SK-N-SH (cell line): ENCODE measurements at regions not wholly inside any gene's neighbourhood (a gene's known extent, or its start where the extent isn't known, plus 50 kb on each side); places are given as distances from the start of the nearest gene placed in this dataset.
"Not testable (repeated sequence)": the region's sequence is repeated elsewhere in the genome, so short reads cannot be mapped to it uniquely, and the experiment has no call there.

Experiments
- CTCF ChIA-PET: fragments of 300-600, 350-600 bp; formaldehyde crosslinking; extraction: SDS; loops from one replicate; lab custom pipeline; 2021; lab: Yijun Ruan, JAX
- POLR2A ChIA-PET: fragments of 350-600 bp; sonication (Branson Sonifier 250); formaldehyde crosslinking; extraction: SDS; loops from one replicate; lab custom pipeline; 2020; ENCODE audit warnings: antibody characterized with exemption, inconsistent platforms; lab: Yijun Ruan, JAX
- DNase-seq: peaks from one replicate; pipeline ENCODE4 v3.0.0; 2012
- H2AFZ ChIP-seq: fragments of 200-600 bp; sonication (generic); 2 replicates; pipeline ENCODE4 v1.8.1; 2016; ENCODE audit warnings: antibody characterized with exemption, mild to moderate bottlenecking, low read depth
- H3F3A ChIP-seq: fragments of 200-600 bp; sonication (generic); replicated peaks from 2 replicates; pipeline ENCODE3; 2016; ENCODE audit warnings: antibody characterized with exemption, mild to moderate bottlenecking; ENCODE audit not compliant: insufficient read depth
- H3K27ac ChIP-seq, 2 experiments: fragments of 200-500 bp in 1 of 2; fragments of 200-600 bp in 1 of 2; sonication (Bioruptor generic) in 1 of 2; sonication (generic), shearing (Covaris generic) in 1 of 2; 2 replicates each; pipeline versions ENCODE4 v1.5.1 to v1.6.1; 2014 to 2016; ENCODE audit warnings: low read depth in 2 of 2, inconsistent platforms in 1 of 2, low read length in 1 of 2, mild to moderate bottlenecking in 1 of 2, mixed read lengths in 1 of 2
- H3K27me3 ChIP-seq: fragments of 200-600 bp; sonication (generic), shearing (Covaris generic); 2 replicates; pipeline ENCODE4 v1.6.1; 2016; ENCODE audit warnings: mixed run types; ENCODE audit not compliant: insufficient read depth
- H3K36me3 ChIP-seq, 2 experiments: fragments of 200-500 bp in 1 of 2; fragments of 200-600 bp in 1 of 2; sonication (Bioruptor generic) in 1 of 2; sonication (generic) in 1 of 2; replicated peaks in 1 of 2; 2 replicates each; pipeline versions ENCODE3 to v1.5.1; 2014 to 2016; ENCODE audit warnings: low read length in 1 of 2, mild to moderate bottlenecking in 1 of 2; ENCODE audit not compliant: insufficient read depth in 2 of 2, control insufficient read depth in 1 of 2
- H3K4me1 ChIP-seq, 2 experiments: fragments of 200-500 bp in 1 of 2; fragments of 200-600 bp in 1 of 2; sonication (Bioruptor generic) in 1 of 2; sonication (generic), shearing (Covaris generic) in 1 of 2; 2 replicates each; pipeline versions ENCODE4 v1.5.1 to v1.6.1; 2014 to 2016; ENCODE audit warnings: low read depth in 1 of 2, low read length in 1 of 2, mixed run types in 1 of 2; ENCODE audit not compliant: insufficient read depth in 2 of 2, control insufficient read depth in 1 of 2
- H3K4me2 ChIP-seq: fragments of 200-600 bp; sonication (generic), shearing (Covaris generic); 2 replicates; pipeline ENCODE4 v1.6.1; 2017; ENCODE audit warnings: mixed run types
- H3K4me3 ChIP-seq, 2 experiments: fragments of 200-500 bp in 1 of 2; fragments of 200-600 bp in 1 of 2; sonication (Bioruptor generic) in 1 of 2; sonication (generic), shearing (Covaris generic) in 1 of 2; 2 replicates each; pipeline versions ENCODE4 v1.5.1 to v1.8.1; 2014 to 2016; ENCODE audit warnings: low read depth in 2 of 2, inconsistent platforms in 1 of 2, low read length in 1 of 2, mild to moderate bottlenecking in 1 of 2, mixed read lengths in 1 of 2, moderate library complexity in 1 of 2
- H3K79me2 ChIP-seq: fragments of 200-600 bp; sonication (generic); 2 replicates; pipeline ENCODE4 v1.8.1; 2017; ENCODE audit warnings: mild to moderate bottlenecking; ENCODE audit not compliant: insufficient read depth
- H3K9ac ChIP-seq: fragments of 200-600 bp; sonication (generic); 2 replicates; pipeline ENCODE4 v1.6.1; 2017; ENCODE audit warnings: mixed run types
- H3K9me2 ChIP-seq: fragments of 200-600 bp; sonication (generic); 2 replicates; pipeline ENCODE4 v1.6.1; 2017; ENCODE audit warnings: mixed run types
- H3K9me3 ChIP-seq: fragments of 200-600 bp; sonication (generic); 2 replicates; pipeline ENCODE4 v1.6.1; 2017; ENCODE audit warnings: mixed run types, mild to moderate bottlenecking, moderate library complexity
- H4K20me1 ChIP-seq: fragments of 200-600 bp; sonication (generic); 2 replicates; pipeline ENCODE4 v1.6.1; 2017; ENCODE audit warnings: mild to moderate bottlenecking, mixed run types; ENCODE audit not compliant: insufficient read depth
- CTCF ChIP-seq: fragments of 200-600 bp; sonication (generic); IDR thresholded peaks from 2 replicates; pipeline ENCODE4 v1.6.1; 2017; ENCODE audit warnings: antibody characterized with exemption, mild to moderate bottlenecking, moderate library complexity
- EZH2phosphoT487 ChIP-seq: fragments of 200-600 bp; sonication (generic); IDR thresholded peaks from 2 replicates; pipeline ENCODE4 v1.6.1; 2017; ENCODE audit warnings: low read depth, mixed run types, mild to moderate bottlenecking, antibody characterized with exemption, moderate library complexity, borderline replicate concordance
- FOSL2 ChIP-seq: IDR thresholded peaks from 2 replicates; pipeline ENCODE4 v1.4.0; 2012; ENCODE audit warnings: low read depth, mild to moderate bottlenecking, moderate library complexity, borderline replicate concordance
- IRF3 ChIP-seq: fragments of 150-350 bp; IDR thresholded peaks from 2 replicates; pipeline ENCODE4 v1.6.1; 2016; ENCODE audit warnings: mild to moderate bottlenecking, low read depth, low read length
- USF1 ChIP-seq: IDR thresholded peaks from 2 replicates; pipeline ENCODE4 v1.4.0; 2012; ENCODE audit warnings: low read depth, borderline replicate concordance
- WGBS: methylation state at CpG from one replicate; pipeline ENCODE4 v1.1.6; 2017; ENCODE audit warnings: low lambda C conversion rate; 5-methylcytosine and 5-hydroxymethylcytosine counted together

GRCh38 chr10:131038056-131038455 lies 273.5 kb downstream of the TCERG1L start (continued):
- TF ChIP-seq CTCF = no peak
- TF ChIP-seq FOSL2 = no peak

- no peak overlapping the region for H3K4me2 ChIP-seq
- H3F3A ChIP-seq = no peaks in the 10 kb centered on the region
- H3K27ac ChIP-seq = no peak overlapping the region
- H2AFZ ChIP-seq = no peak overlapping the region
- H4K20me1 ChIP-seq = no peaks in the 10 kb centered on the region
- 26% methylated on average over 10 of the region's 10 CpGs for WGBS
- no peaks in the 10 kb centered on the region for H3K9me3 ChIP-seq
- H3K4me1 ChIP-seq = no peaks in the 10 kb centered on the region; a peak in 1 of 4 replicates
- TF ChIP-seq EZH2phosphoT487 (no peak), USF1 (no peak)
- TF ChIP-seq, all 33 proteins: peak for 0
- no peak for DNase-seq
- Histone ChIP-seq H3K79me2 (no peaks in the 10 kb centered on the region), H3K9me2 (no peaks in the 10 kb centered on the region), H3K36me3 (no peaks in the 10 kb centered on the region), H3K27me3 (no peaks in the 10 kb centered on the region), H3K9ac (no peak overlapping the region), H3K4me3 (no peak overlapping the region)
- ChIA-PET POLR2A (no interaction called here), CTCF (no interaction called here)
These were observed 270.5 kb downstream of the TCERG1L start for GRCh38 chr10:131041031-131041430.

GRCh38 chr10:131041441-131041840 lies 270.1 kb downstream of the TCERG1L start:
- no peaks in the 10 kb centered on the region for H3K79me2 ChIP-seq
- 12% methylated on average over 5 of the region's 5 CpGs for WGBS
- no peaks in the 10 kb centered on the region for H3K27me3 ChIP-seq
- H3K4me3 ChIP-seq = no peak overlapping the region
- no peak overlapping the region for H3K4me2 ChIP-seq
- H4K20me1 ChIP-seq = no peaks in the 10 kb centered on the region
- ChIA-PET POLR2A (no interaction called here), CTCF (no interaction called here)
- no peaks in the 10 kb centered on the region for H3K9me2 ChIP-seq
- no peak for DNase-seq
- no peaks in the 10 kb centered on the region for H3F3A ChIP-seq
- H3K4me1 ChIP-seq = no peaks in the 10 kb centered on the region; a peak in 1 of 4 replicates
- H3K27ac ChIP-seq = no peak overlapping the region
- H3K9ac ChIP-seq = no peak overlapping the region
- TF ChIP-seq EZH2phosphoT487 = no peak
- no peak for TF ChIP-seq USF1
- TF ChIP-seq IRF3 = no peak
- TF ChIP-seq, all 33 proteins: peak for 0
- Histone ChIP-seq H3K9me3 (no peaks in the 10 kb centered on the region), H2AFZ (no peak overlapping the region), H3K36me3 (no peaks in the 10 kb centered on the region)

- DNase-seq, H2AFZ ChIP-seq, H3K9me2 ChIP-seq, CTCF ChIA-PET, H3K4me1 ChIP-seq, H3K79me2 ChIP-seq, H3F3A ChIP-seq, H4K20me1 ChIP-seq, H3K9me3 ChIP-seq, H3K9ac ChIP-seq, H3K4me3 ChIP-seq, H3K4me2 ChIP-seq, H3K36me3 ChIP-seq, POLR2A ChIA-PET, H3K27ac ChIP-seq, H3K27me3 ChIP-seq: not testable (repeated sequence)
- WGBS = 21% methylated on average over 6 of the region's 6 CpGs
These were observed 269.5 kb downstream of the TCERG1L start for GRCh38 chr10:131042015-131042414.
